ENCODE measurements at regions not wholly inside any gene's neighbourhood (a gene's known extent, or its start where the extent isn't known, plus 50 kb on each side); places are given as distances from the start of the nearest gene placed in this dataset.

DNA sequence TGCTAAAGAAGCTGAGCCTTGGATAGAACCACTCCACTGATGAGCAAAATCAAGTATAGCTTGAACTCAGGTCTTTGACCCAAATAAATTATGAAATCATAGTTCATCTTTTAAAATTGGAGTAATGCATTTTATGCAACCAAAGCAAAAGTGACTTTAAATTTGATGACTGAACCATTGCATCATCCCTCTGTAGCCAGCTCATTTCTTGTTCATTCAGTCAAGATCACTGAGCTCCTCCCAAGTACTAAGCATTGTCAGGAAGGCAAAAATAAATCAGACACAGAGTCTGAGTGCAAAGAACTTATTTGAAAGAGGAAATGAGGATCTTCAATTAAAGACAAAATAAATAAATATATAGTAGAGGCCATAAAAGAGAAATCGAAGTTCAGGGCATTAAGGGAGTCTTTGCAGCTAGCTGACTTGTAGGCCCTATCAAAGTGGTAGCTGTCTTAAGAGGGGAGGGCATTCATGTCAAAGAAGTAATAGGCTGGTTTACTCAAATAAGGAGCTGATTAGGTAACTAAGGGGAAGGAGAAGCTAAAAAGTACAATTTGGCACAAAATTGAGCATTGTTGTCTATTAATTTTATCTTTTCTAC is 411.8 kb downstream of the MTX2 start:
- TF ChIP-seq, protein P1, sequence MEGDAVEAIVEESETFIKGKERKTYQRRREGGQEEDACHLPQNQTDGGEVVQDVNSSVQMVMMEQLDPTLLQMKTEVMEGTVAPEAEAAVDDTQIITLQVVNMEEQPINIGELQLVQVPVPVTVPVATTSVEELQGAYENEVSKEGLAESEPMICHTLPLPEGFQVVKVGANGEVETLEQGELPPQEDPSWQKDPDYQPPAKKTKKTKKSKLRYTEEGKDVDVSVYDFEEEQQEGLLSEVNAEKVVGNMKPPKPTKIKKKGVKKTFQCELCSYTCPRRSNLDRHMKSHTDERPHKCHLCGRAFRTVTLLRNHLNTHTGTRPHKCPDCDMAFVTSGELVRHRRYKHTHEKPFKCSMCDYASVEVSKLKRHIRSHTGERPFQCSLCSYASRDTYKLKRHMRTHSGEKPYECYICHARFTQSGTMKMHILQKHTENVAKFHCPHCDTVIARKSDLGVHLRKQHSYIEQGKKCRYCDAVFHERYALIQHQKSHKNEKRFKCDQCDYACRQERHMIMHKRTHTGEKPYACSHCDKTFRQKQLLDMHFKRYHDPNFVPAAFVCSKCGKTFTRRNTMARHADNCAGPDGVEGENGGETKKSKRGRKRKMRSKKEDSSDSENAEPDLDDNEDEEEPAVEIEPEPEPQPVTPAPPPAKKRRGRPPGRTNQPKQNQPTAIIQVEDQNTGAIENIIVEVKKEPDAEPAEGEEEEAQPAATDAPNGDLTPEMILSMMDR (IDR thresholded peaks at IDR 0.05): no peak
- no peak for TF ChIP-seq POLR2A (IDR thresholded peaks at IDR 0.05)

Measured in Peyer's patch (tissue), 4 donors.